Stimulated activated CD8-positive, alpha-beta memory T cell treated with anti-CD3 and anti-CD28 coated beads, Interleukin-4, amount 100 ng/mL, for 48 hours (primary cell): ENCODE measurements at regions not wholly inside any gene's neighbourhood (a gene's known extent, or its start where the extent isn't known, plus 50 kb on each side); places are given as distances from the start of the nearest gene placed in this dataset.
"Not testable (repeated sequence)": the region's sequence is repeated elsewhere in the genome, so short reads cannot be mapped to it uniquely, and the experiment has no call there.

Experiments
- DNase-seq: peaks from one replicate; pipeline ENCODE4 v3.0.0-alpha.2; 2020

- DNase-seq, result no peak
Observed at GRCh38 chr2:133988316-133988891, 265.5 kb upstream of the MGAT5 start.

- no peak for DNase-seq
Observed at GRCh38 chr2:133991606-133992168, 262.2 kb upstream of the MGAT5 start.

GRCh38 chr2:133992454-133992853, 261.4 kb upstream of the MGAT5 start:
- DNase-seq, result no peak

GRCh38 chr2:133993160-133993559, 260.7 kb upstream of the MGAT5 start:
- no peak for DNase-seq

GRCh38 chr2:133998726-133999125, 255.1 kb upstream of the MGAT5 start:
- DNase-seq, result not testable (repeated sequence)

GRCh38 chr2:134002391-134002790, 251.5 kb upstream of the MGAT5 start:
- DNase-seq, result no peak

- no peak for DNase-seq
Observed at GRCh38 chr2:134002921-134003320, 251.0 kb upstream of the MGAT5 start.

GRCh38 chr2:134004467-134004866, 249.4 kb upstream of the MGAT5 start:
- DNase-seq, result no peak

GRCh38 chr2:134008837-134009236, 245.0 kb upstream of the MGAT5 start:
- no peak for DNase-seq

GRCh38 chr2:134009440-134009839, 244.4 kb upstream of the MGAT5 start:
- DNase-seq, result no peak

- not testable (repeated sequence) for DNase-seq
Observed at GRCh38 chr2:134009906-134010305, 244.0 kb upstream of the MGAT5 start.

GRCh38 chr2:134011936-134012586, 241.8 kb upstream of the MGAT5 start:
- DNase-seq, result no peak

GRCh38 chr2:134014196-134014960, 239.5 kb upstream of the MGAT5 start:
- DNase-seq, result no peak

GRCh38 chr2:134019871-134020270, 234.0 kb upstream of the MGAT5 start:
- no peak for DNase-seq

- no peak for DNase-seq
Observed at GRCh38 chr2:134020608-134021007, 233.3 kb upstream of the MGAT5 start.

GRCh38 chr2:134021830-134022524, 231.9 kb upstream of the MGAT5 start:
- no peak for DNase-seq

- DNase-seq, result no peak
Observed at GRCh38 chr2:134023854-134024253, 230.0 kb upstream of the MGAT5 start.

- DNase-seq, result no peak
Observed at GRCh38 chr2:134027980-134028379, 225.9 kb upstream of the MGAT5 start.

GRCh38 chr2:134029418-134029817, 224.5 kb upstream of the MGAT5 start:
- DNase-seq, result no peak

- DNase-seq, result no peak
Observed at GRCh38 chr2:134031539-134031938, 222.3 kb upstream of the MGAT5 start.

GRCh38 chr2:134035605-134036370, 218.1 kb upstream of the MGAT5 start:
- DNase-seq, result no peak

GRCh38 chr2:134039912-134040581, 213.8 kb upstream of the MGAT5 start:
- no peak for DNase-seq
